ENCODE measurements at regions not wholly inside any gene's neighbourhood (a gene's known extent, or its start where the extent isn't known, plus 50 kb on each side); places are given as distances from the start of the nearest gene placed in this dataset.

DNA sequence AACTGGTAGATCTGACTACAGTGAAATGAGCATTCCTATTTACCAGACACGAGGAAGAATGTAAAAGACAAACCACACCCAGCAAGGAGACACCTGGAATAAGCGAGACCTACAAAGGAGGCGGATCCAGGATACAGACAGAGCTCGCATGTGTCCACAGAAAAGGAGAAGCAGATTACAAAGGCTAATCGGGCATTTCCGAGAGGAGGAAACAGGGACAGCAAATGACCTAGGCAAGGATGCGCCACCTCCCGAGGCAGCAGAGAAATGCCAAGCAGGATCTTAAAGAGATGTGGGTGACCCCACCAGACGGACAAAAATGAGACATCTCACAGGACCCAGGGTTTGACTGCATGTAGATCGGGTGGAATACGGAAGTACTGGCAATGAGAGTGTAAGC lies 63.2 kb upstream of the IQSEC1 start:
- no peaks in the 10 kb centered on the region for H3K9me3 ChIP-seq (ENCODE audit: low read length)
- H3K27ac ChIP-seq (ENCODE audit: low read depth, low read length, poor library complexity, severe bottlenecking), result no peak overlapping the region
- TF ChIP-seq, protein P1, sequence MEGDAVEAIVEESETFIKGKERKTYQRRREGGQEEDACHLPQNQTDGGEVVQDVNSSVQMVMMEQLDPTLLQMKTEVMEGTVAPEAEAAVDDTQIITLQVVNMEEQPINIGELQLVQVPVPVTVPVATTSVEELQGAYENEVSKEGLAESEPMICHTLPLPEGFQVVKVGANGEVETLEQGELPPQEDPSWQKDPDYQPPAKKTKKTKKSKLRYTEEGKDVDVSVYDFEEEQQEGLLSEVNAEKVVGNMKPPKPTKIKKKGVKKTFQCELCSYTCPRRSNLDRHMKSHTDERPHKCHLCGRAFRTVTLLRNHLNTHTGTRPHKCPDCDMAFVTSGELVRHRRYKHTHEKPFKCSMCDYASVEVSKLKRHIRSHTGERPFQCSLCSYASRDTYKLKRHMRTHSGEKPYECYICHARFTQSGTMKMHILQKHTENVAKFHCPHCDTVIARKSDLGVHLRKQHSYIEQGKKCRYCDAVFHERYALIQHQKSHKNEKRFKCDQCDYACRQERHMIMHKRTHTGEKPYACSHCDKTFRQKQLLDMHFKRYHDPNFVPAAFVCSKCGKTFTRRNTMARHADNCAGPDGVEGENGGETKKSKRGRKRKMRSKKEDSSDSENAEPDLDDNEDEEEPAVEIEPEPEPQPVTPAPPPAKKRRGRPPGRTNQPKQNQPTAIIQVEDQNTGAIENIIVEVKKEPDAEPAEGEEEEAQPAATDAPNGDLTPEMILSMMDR (conservative IDR thresholded peaks at IDR 0.05; ENCODE audit: low read length), result no peak
- TF ChIP-seq EZH2phosphoT487 (IDR thresholded peaks at IDR 0.05; ENCODE audit: borderline replicate concordance, low read depth, low read length), result no peak
- intact Hi-C loops (cut with micrococcal nuclease; ENCODE audit: unreplicated experiment), result no loop called here
- H2AFZ ChIP-seq (ENCODE audit: low read length), result no peak overlapping the region
- no TSS peak for BruUV-seq (replicated peaks)
- ChIA-PET POLR2A (no interaction called here), CTCF (ENCODE audit: unreplicated experiment) (no interaction called here)
- no peaks in the 10 kb centered on the region for H3K4me1 ChIP-seq (ENCODE audit: insufficient read depth, low read length, poor library complexity, severe bottlenecking)
- no peak overlapping the region for H3K4me2 ChIP-seq (ENCODE audit: low read length)
- H3K9me2 ChIP-seq (ENCODE audit: insufficient read depth, low read length), result no peaks in the 10 kb centered on the region
- H3K36me3 ChIP-seq (ENCODE audit: insufficient read depth, low read length), result no peaks in the 10 kb centered on the region
- H4K20me1 ChIP-seq (ENCODE audit: insufficient read depth, low read length), result no peaks in the 10 kb centered on the region
- no peaks in the 10 kb centered on the region for H3K79me2 ChIP-seq (ENCODE audit: insufficient read depth, low read depth, low read length)
- no peak for DNase-seq (ENCODE audit: low spot score)
- no peak overlapping the region for H3K4me3 ChIP-seq (ENCODE audit: low read depth, low read length, poor library complexity, severe bottlenecking)

DNA sequence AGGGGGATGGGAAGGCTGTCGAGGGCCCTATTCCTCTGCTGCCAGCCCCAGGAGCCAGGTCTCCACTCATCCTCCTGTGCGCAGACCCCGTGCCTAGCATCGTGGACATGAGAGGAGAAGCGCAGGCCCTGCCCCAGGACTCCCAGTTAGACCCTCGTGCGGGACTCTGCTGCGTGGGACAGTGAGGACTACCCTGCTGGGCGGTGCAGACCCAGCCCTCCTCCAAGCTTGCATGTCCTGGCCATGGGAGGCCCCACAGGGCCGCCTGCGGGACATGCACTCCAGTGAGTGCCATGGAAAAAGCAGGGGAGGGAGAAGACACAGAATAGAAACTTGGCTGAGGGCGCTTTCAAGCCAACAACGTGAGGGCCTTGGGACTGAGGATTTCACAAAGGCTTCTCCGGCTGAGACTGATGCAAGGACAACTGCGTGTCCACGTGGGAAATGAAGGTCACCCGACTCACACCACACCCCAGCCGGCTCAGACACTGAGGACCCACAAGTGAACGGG lies 62.6 kb upstream of the IQSEC1 start:
- no peaks in the 10 kb centered on the region for H3K36me3 ChIP-seq (ENCODE audit: insufficient read depth, low read length)
- no peak for TF ChIP-seq EZH2phosphoT487 (IDR thresholded peaks at IDR 0.05; ENCODE audit: borderline replicate concordance, low read depth, low read length)
- no peak overlapping the region for H3K27ac ChIP-seq (ENCODE audit: low read depth, low read length, poor library complexity, severe bottlenecking)
- no peak overlapping the region for H2AFZ ChIP-seq (ENCODE audit: low read length)
- H3K4me3 ChIP-seq (ENCODE audit: low read depth, low read length, poor library complexity, severe bottlenecking), result no peak overlapping the region
- H3K4me1 ChIP-seq (ENCODE audit: insufficient read depth, low read length, poor library complexity, severe bottlenecking), result no peaks in the 10 kb centered on the region
- BruUV-seq (replicated peaks), result no TSS peak
- no peaks in the 10 kb centered on the region for H3K79me2 ChIP-seq (ENCODE audit: insufficient read depth, low read depth, low read length)
- ChIA-PET CTCF (ENCODE audit: unreplicated experiment) (no interaction called here), POLR2A (no interaction called here)
- H4K20me1 ChIP-seq (ENCODE audit: insufficient read depth, low read length), result no peaks in the 10 kb centered on the region
- DNase-seq (ENCODE audit: low spot score), result no peak
- intact Hi-C loops (cut with micrococcal nuclease; ENCODE audit: unreplicated experiment), result no loop called here
- no peaks in the 10 kb centered on the region for H3K9me2 ChIP-seq (ENCODE audit: insufficient read depth, low read length)
- no peaks in the 10 kb centered on the region for H3K9me3 ChIP-seq (ENCODE audit: low read length)
- H3K4me2 ChIP-seq (ENCODE audit: low read length), result no peak overlapping the region

DNA sequence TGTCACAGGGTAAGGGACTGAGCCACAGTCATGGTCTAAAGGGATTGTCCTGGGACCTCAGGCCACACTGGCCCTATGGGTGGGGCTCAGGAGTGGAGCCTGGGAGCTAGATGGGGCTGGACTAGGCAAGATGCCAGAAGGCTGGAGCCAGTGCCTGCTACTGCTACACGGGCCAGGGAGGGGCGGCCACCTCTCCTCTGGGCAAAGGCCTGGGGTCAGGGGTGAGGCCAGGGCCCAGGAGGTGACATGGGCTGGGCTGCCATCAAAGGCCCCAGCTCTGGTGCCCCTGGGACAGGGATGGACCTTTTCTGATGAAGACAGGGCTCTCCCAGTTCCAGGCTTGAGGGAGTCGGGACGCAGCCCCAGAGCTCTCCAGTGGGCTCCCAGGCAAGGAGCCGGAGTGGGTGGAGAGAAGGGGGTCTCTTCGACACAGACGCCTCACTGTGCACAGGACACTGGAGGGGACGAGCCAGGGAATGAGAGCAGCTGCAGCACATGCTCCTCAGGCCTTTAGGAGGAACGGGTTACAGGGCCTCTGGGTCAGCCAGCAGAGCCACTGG lies 62.1 kb upstream of the IQSEC1 start:
- intact Hi-C loops (cut with micrococcal nuclease; ENCODE audit: unreplicated experiment), result no loop called here
- H3K79me2 ChIP-seq (ENCODE audit: insufficient read depth, low read depth, low read length), result no peaks in the 10 kb centered on the region
- POLR2A ChIA-PET, result no interaction called here
- H3K4me1 ChIP-seq (ENCODE audit: insufficient read depth, low read length, poor library complexity, severe bottlenecking), result no peaks in the 10 kb centered on the region
- H3K36me3 ChIP-seq (ENCODE audit: insufficient read depth, low read length), result no peaks in the 10 kb centered on the region
- BruUV-seq (replicated peaks), result no TSS peak
- no peaks in the 10 kb centered on the region for H3K9me3 ChIP-seq (ENCODE audit: low read length)
- no peak for DNase-seq (ENCODE audit: low spot score)
- CTCF ChIA-PET (ENCODE audit: unreplicated experiment), result no interaction called here
- no peak overlapping the region for H2AFZ ChIP-seq (ENCODE audit: low read length)
- H3K27ac ChIP-seq (ENCODE audit: low read depth, low read length, poor library complexity, severe bottlenecking), result no peak overlapping the region
- H3K4me2 ChIP-seq (ENCODE audit: low read length), result no peak overlapping the region
- H3K4me3 ChIP-seq (ENCODE audit: low read depth, low read length, poor library complexity, severe bottlenecking), result no peak overlapping the region
- H3K9me2 ChIP-seq (ENCODE audit: insufficient read depth, low read length), result no peaks in the 10 kb centered on the region
- no peaks in the 10 kb centered on the region for H4K20me1 ChIP-seq (ENCODE audit: insufficient read depth, low read length)
- no peak for TF ChIP-seq EZH2phosphoT487 (IDR thresholded peaks at IDR 0.05; ENCODE audit: borderline replicate concordance, low read depth, low read length)
- TF ChIP-seq, protein P1 (conservative IDR thresholded peaks at IDR 0.05; ENCODE audit: low read length), result no peak

All from OCI-LY7 (cell line).